NT2/D1 (cell line): ENCODE measurements at regions not wholly inside any gene's neighbourhood (a gene's known extent, or its start where the extent isn't known, plus 50 kb on each side); places are given as distances from the start of the nearest gene placed in this dataset.

Experiments used
- YY1 ChIP-seq: IDR thresholded peaks from 2 replicates; pipeline ENCODE4 v1.6.1; 2011; ENCODE audit not compliant: insufficient read length, insufficient read depth
- ZNF274 ChIP-seq: IDR thresholded peaks from 2 replicates; pipeline ENCODE4 v1.6.1; 2011; ENCODE audit warnings: mild to moderate bottlenecking, low read depth, low read length

- TF ChIP-seq ZNF274 (no peak), YY1 (no peak)
Measured at GRCh38 chr4:3688018-3688998, 77.9 kb upstream of the ADRA2C start.
